ENCODE measurements at regions not wholly inside any gene's neighbourhood (a gene's known extent, or its start where the extent isn't known, plus 50 kb on each side); places are given as distances from the start of the nearest gene placed in this dataset.

GRCh38 chr21:35191754-35192153, 142.7 kb upstream of the RUNX1 start:
- Histone ChIP-seq H3K9ac (replicated peaks; ENCODE audit: extremely low read depth, insufficient read depth, low read length) (no peak overlapping the region), H4K20me1 (replicated peaks; ENCODE audit: control insufficient read depth, extremely low read depth, insufficient read depth, low read length) (no peaks in the 10 kb centered on the region), H3K27ac (ENCODE audit: insufficient read depth, low read depth, low read length) (no peak overlapping the region), H3K4me2 (ENCODE audit: insufficient read depth, low read length) (no peak overlapping the region), H2AFZ (ENCODE audit: low read depth, low read length) (no peak overlapping the region), H3K4me1 (ENCODE audit: control insufficient read depth, extremely low read depth, insufficient read depth, low read length) (no peaks in the 10 kb centered on the region), H3K27me3 (ENCODE audit: control insufficient read depth in 2 of 2, insufficient read depth in 2 of 2, low read length in 2 of 2) (no peaks in the 10 kb centered on the region), H3K79me2 (ENCODE audit: control insufficient read depth, insufficient read depth, low read length) (no peaks in the 10 kb centered on the region), H3K36me3 (ENCODE audit: control insufficient read depth in 2 of 2, extremely low read depth in 1 of 2, insufficient read depth in 2 of 2, low read length in 2 of 2) (no peaks in the 10 kb centered on the region), H3K4me3 (replicated peaks in 1 of 3; ENCODE audit: insufficient read depth in 1 of 3, low read depth in 1 of 3, low read length in 3 of 3) (no peak overlapping the region), H3K9me1 (replicated peaks; ENCODE audit: control insufficient read depth, extremely low read depth, insufficient read depth, low read length) (no peaks in the 10 kb centered on the region), H3K9me3 (replicated peaks; ENCODE audit: control insufficient read depth, insufficient read depth, low read length) (no peaks in the 10 kb centered on the region)
- BruUV-seq (replicated peaks) = no TSS peak
- dilution Hi-C loops (cut with MboI; ENCODE audit: extremely low pct_ligation_motif_present, low sequenced_read_pairs) = no loop called here
- FAIRE-seq (no peak), DNase-seq (ENCODE audit: low read depth, low spot score) (no peak)
- TF ChIP-seq GATA2 (IDR thresholded peaks at IDR 0.05; ENCODE audit: insufficient read depth, insufficient read length, low read depth, low read length) = no peak
- TF ChIP-seq POLR2A (IDR thresholded peaks at IDR 0.05; ENCODE audit: low read depth, low read length) = no peak
- TF ChIP-seq JUN (IDR thresholded peaks at IDR 0.05; ENCODE audit: borderline replicate concordance, insufficient read depth, insufficient read length, low read depth) = no peak
- intact Hi-C loops (cut with micrococcal nuclease) = no loop called here
- ChIA-PET CTCF (no interaction called here), POLR2A (no interaction called here)

DNA sequence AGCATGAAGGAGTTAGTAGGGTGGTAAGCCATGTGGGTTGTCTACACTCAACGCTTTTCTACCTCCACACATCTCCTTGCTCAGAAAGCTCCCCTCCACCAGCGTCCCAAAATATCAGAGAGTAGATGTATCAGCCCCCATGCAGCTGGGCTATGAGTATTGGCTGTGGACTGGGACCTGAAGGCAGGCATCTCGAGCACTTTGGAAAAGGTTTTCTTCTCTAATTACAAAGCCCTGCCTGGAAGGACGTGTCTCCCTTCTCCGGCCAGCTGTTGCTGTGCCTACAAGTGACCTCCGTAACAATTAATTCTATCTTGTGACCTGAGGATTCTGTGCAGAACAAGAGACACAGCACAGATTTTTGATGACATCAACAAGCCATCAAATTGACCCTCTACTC, 142.0 kb upstream of the RUNX1 start:
- dilution Hi-C loops (cut with MboI; ENCODE audit: extremely low pct_ligation_motif_present, low sequenced_read_pairs) = no loop called here

More for the DNA sequence above, 142.0 kb upstream of the RUNX1 start:
- TF ChIP-seq FOS (IDR thresholded peaks at IDR 0.05; ENCODE audit: borderline replicate concordance, insufficient read depth, low read length) (no peak), MAX (IDR thresholded peaks at IDR 0.05; ENCODE audit: insufficient read depth, insufficient read length) (no peak), EZH2 (IDR thresholded peaks at IDR 0.05; ENCODE audit: borderline replicate concordance, low read depth, low read length, severe bottlenecking) (no peak)
- CTCF ChIA-PET = no interaction called here
- no TSS peak for BruUV-seq (replicated peaks)
- no peak overlapping the region for H3K4me3 ChIP-seq (replicated peaks in 1 of 3; ENCODE audit: insufficient read depth in 1 of 3, low read depth in 1 of 3, low read length in 3 of 3)
- no peaks in the 10 kb centered on the region for H3K4me1 ChIP-seq (ENCODE audit: control insufficient read depth, extremely low read depth, insufficient read depth, low read length)
- intact Hi-C loops (cut with micrococcal nuclease) = no loop called here
- H3K9me1 ChIP-seq (replicated peaks; ENCODE audit: control insufficient read depth, extremely low read depth, insufficient read depth, low read length) = no peaks in the 10 kb centered on the region
- H3K79me2 ChIP-seq (ENCODE audit: control insufficient read depth, insufficient read depth, low read length) = no peaks in the 10 kb centered on the region
- H3K27ac ChIP-seq (ENCODE audit: insufficient read depth, low read depth, low read length) = no peak overlapping the region
- FAIRE-seq = no peak
- H2AFZ ChIP-seq (ENCODE audit: low read depth, low read length) = no peak overlapping the region
- no peaks in the 10 kb centered on the region for H3K36me3 ChIP-seq (ENCODE audit: control insufficient read depth in 2 of 2, extremely low read depth in 1 of 2, insufficient read depth in 2 of 2, low read length in 2 of 2)
- no peaks in the 10 kb centered on the region for H3K27me3 ChIP-seq (ENCODE audit: control insufficient read depth in 2 of 2, insufficient read depth in 2 of 2, low read length in 2 of 2)
- no peak overlapping the region for H3K4me2 ChIP-seq (ENCODE audit: insufficient read depth, low read length)
- no peak overlapping the region for H3K9ac ChIP-seq (replicated peaks; ENCODE audit: extremely low read depth, insufficient read depth, low read length)
- POLR2A ChIA-PET = no interaction called here
- H4K20me1 ChIP-seq (replicated peaks; ENCODE audit: control insufficient read depth, extremely low read depth, insufficient read depth, low read length) = no peaks in the 10 kb centered on the region
- no peak for DNase-seq (ENCODE audit: low read depth, low spot score)
- H3K9me3 ChIP-seq (replicated peaks; ENCODE audit: control insufficient read depth, insufficient read depth, low read length) = no peaks in the 10 kb centered on the region

Data from endothelial cell of umbilical vein (primary cell).